NCI-H2227 (cell line): ENCODE measurements at regions not wholly inside any gene's neighbourhood (a gene's known extent, or its start where the extent isn't known, plus 50 kb on each side); places are given as distances from the start of the nearest gene placed in this dataset.
"Not testable (repeated sequence)": the region's sequence is repeated elsewhere in the genome, so short reads cannot be mapped to it uniquely, and the experiment has no call there.

ENCODE experiments used
- DNase-seq: peaks from one replicate; lab custom pipeline; 2025; ENCODE audit not compliant: unreplicated experiment; lab: John Stamatoyannopoulos, UW

DNA sequence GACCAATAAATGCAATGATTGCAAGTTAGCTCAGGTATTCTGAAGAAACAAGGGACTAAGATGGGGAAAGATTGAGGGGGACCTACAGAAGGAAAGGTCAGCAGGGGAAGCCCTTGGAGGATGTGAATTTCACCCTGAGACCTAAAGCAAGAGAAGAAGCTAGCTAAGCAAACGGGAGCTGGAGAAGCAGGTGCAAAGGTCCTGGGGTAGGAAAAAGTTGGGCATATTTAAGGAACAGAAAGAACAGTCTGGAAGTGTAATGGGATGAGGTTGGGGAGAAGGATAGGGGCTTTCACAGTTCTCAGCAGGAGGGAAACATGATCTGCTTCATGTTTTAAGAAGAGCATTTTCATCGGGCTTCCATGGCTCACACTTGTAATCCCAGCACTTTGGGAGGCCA lies 89.7 kb upstream of the SLC45A1 start:
- no peak for DNase-seq

DNA sequence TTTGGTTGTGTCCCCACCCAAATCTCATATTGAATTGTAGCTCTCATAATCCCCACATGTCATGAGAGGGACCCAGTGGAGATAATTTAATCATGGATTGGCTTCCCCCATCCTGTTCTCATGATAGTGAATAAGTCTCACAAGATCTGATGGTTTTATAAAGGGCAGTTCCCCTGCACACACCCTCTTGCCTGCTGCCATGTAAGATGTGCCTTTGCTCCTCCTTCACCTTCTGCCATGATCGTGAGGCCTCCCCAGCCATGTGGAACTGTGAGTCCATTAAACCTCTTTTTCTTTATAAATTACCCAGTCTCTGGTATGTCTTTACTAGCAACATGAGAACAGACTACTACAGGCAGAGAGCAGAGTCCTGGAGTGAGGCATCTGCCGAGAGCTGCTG lies 90.2 kb upstream of the SLC45A1 start:
- not testable (repeated sequence) for DNase-seq

DNA sequence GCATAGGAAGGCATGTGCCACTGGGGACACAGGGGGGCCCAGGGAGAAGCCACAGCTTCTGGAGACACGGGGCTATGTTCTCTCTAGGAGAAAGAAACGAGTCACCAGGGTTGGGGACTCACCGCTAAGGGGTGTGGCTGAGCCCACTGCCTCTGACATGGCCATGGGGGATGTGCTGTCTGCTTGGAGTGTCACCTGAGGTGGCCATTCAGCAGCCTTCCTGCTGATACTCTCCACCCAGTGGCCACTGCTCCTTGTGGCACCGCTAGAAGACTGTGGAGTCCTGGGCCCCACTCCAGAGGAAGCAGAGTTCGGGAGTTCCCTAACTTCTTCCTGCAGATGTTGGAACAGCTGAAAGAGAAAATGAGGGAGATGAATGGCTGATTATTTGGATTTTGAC lies 91.2 kb upstream of the SLC45A1 start:
- no peak for DNase-seq

DNA sequence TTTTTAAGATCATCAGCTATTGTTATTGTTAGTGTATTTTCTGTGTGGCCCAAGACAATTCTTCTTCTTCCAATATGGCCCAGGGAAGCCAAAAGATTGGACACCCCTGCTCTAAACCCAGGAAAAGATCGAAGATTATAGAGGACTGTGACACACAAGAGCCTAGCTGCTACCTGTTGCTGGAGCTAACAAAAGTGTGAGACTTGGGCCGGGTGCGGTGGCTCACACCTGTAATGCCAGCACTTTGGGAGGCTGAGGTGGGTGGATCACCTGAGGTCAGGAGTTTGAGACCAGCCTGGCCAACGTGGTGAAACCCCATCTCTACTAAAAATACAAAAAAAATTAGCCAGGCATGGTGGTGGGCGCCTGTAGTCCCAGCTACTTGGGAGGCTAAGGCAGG lies 91.9 kb upstream of the SLC45A1 start:
- not testable (repeated sequence) for DNase-seq

DNA sequence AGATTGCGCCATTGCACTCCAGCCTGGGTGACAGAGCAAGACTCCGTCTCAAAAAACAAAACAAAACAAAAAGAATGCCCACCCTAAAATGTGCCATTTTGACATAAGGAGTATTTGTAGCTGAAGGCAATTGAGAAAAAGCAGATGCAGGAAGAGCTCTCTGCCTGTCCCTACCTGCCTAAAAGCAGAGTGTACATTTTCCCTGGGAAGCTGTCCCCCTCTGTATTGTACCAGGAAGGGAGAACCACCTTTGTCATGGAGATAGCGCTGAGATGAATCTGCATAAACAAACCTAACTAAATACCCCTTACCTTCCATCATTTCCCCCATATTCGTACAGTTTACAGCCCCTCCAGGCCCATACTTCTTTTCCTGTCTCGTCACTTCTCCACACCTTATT lies 94.4 kb upstream of the SLC45A1 start:
- no peak for DNase-seq

DNA sequence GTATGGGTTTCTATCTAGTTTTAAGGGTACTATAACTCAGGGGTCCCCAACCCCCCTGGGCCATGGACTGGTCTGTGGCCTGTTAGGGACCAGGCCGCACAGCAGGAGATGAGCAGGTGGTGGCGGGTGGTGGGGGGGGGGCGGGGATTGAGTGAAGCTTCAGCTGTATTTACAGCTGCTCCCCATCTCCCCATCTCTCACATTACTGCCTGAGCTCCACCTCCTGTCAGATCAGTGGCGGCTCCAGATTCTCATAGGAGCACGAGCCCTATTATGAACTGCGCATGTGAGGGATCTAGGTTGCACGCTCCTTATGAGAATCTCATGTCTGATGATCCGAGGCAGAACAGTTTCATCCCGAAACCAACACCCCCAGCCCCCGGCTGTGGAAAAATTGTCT lies 95.1 kb upstream of the SLC45A1 start:
- DNase-seq: no peak

DNA sequence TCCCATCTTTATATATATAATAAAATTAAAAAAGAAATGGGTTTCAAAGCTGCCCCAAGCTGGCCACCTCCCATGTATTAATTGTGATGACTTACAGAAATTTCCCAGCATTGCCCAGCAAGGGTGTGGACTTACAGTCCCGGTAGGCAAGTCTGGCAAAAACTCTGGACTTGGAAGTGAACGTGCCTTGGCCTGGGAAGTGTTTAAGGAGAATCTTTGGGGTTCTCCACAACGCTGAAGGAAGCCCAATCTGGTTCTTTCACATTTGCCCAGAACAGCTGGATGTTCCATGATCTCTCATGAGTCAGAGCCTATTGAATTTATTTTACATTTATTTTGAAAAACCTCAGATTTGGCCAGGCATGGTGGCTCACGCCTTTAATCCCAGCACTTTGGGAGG lies 98.4 kb upstream of the SLC45A1 start:
- DNase-seq: no peak

DNA sequence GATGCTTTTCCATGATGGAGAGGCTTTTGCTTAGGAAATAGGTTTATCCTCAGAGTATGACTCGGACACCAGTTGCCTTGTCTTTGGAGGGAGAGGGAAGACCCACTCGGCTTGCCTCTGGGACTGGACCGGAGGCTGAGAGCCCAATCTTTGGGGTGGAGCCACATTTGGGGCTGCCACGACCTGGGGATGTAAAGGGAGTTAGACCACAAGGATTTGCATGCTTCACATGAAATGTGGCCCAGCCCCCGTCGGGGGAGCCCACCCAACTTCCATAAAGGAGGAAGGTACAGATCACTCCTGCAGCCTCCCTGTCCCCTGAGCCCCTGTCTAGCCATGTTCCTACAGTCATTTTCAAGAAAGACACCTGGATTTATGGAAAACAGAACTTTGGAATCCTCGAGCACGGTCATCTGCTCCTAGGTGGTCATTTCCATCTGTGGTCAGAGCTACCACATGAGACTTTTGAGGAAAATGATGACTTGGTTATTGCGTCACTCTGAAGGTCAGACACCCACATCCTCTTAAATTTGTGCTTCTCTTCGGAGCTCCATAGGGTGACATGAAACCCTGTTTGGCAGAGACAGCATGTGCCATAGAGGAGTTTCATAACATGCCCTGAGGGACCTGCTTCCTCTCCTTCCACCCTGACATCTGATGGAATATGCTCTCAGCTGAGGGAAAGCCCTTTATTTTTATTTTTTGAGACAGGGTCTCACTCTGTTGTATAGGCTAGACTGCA lies 99.4 kb upstream of the SLC45A1 start:
- DNase-seq: no peak

DNA sequence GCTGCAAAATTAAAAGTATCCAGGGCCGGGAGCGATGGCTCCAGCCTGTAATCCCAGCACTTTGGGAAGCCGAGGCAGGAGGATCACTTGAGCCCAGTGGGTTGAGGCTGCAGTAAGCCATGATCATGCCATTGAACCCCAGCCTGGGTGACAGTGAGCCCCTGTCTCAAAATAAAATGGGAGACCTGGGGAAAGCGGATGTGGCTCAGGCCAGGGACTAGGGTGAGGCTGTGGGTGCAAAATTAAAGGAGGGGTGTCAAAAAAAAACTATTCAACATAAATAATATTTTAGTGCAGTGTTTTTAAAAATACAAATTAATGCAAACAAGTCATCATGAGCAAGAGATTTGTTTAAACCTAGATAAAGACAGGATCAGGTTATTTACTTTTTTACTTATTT lies 100.1 kb upstream of the SLC45A1 start:
- DNase-seq: no peak

DNA sequence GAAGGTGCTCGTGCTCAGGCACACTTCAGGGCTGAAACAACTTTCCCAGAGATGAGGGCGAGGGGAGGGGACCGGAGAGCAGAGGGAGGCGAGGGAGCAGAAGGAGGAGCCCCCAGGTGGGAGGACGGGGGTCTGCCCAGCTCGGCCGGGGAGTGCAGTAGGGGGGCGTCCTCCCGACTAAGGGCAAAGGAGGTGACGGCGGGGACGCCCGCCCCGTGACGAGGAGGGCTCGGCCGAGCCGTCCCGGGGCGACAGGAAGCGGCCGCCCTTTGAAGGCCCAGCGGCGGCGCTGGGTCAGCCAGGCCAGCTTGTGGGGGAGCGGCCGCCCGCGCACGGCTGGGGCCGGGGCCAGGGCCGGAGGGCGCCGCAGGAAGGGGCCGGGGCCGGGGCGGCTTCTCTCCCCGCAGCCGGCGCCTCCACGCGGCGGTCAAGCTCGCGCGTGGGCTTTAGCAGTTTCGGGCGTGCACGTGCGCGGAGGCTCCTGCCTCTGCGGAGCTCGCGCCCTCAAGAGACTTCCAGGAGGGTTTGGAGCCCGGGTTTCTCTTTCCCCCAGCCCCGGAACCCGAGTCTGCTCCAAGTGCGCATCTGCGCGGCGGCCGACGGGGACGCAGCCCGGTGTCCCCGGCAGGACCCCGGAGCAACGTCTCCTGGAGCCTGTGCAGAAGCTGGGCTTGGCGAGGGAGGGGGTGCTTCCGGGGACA lies 100.8 kb upstream of the SLC45A1 start:
- DNase-seq: no peak

DNA sequence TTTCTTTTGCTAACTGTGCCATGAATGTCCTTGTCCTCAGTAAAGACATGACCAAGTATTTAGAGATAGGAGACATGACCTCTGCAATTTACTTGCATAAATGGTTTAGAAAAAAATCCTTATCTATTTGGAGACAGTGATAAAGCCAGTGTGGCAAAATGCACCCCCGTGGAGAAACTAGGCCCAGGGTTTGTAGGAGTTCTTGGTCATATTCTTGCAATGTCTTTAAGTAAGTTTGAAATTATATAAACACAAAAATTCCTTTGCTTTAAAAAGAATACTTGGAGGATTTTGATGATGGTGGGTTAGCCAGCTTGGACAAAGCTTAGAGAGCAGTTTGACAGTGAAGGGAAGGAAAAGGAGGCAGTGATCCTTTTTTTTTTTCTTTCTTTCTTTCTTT lies 101.9 kb upstream of the SLC45A1 start:
- DNase-seq: no peak

DNA sequence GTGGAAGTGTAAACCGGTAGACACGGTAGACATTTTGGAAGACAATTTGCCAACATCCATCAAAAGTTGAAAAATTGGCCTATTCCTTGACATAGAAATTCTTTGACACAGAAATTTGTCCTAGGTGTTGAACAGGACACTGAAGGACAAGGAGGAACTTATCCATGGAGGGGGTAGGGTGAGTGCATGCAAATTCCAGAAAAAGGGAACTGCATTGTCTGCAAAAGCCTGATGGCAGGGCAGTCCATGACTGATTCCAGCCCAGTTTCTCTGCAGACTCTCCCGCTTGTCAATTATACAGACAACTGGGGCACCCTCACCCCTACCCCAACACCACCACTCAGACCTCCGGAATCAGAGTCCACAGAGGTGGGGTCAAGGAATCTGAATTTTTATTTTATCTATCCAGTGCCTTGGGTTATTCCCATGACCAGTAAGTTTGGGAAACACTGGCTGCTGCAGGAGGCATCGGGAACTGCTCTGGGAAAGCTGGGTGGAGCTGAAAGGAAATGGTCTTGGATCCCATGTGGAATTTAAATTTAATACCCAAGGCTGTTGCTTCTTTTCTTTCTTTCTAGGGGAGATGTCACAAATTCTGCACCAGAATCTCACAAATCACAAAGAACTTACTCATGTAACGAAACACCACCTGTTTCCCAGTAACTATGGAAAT lies 103.3 kb upstream of the SLC45A1 start:
- DNase-seq: no peak

DNA sequence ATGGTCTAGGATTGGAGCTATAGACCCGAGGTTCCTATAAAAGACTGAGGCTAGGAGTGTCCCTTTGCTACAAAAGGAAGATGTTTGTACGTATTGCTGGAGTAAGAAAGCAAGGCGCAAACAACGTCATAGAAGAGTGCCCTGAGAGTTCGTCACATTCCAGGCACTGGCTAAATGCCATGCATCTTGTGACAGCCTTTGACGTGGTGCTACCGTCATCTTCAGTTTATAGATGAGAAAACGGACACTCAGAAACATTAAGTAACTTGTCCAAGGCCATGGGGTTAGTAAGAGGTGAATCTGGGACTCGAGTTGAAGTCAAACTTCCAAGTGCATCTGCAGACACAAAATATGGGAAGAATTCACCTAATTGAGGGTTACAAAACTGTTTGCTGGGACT lies 104.2 kb upstream of the SLC45A1 start:
- no peak for DNase-seq

DNA sequence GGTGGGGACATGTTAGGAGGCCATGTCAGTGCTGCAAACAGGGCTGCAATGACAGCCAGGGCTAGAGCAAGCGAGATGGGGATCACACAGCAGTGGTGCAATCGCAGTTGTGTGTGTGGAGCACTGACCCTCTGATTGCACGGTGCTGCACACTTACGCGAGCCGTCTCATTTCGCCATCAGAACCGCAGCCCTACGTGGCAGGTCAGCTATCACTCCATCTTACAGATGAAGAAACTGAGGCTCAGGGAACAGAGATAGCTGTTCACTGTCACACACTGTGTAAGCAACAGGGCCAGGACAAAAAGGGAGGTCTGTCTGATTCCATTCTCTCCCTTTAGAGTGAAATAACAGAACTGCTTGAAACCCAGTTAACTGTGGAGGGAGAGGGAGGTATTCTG lies 104.8 kb upstream of the SLC45A1 start:
- DNase-seq: no peak

DNA sequence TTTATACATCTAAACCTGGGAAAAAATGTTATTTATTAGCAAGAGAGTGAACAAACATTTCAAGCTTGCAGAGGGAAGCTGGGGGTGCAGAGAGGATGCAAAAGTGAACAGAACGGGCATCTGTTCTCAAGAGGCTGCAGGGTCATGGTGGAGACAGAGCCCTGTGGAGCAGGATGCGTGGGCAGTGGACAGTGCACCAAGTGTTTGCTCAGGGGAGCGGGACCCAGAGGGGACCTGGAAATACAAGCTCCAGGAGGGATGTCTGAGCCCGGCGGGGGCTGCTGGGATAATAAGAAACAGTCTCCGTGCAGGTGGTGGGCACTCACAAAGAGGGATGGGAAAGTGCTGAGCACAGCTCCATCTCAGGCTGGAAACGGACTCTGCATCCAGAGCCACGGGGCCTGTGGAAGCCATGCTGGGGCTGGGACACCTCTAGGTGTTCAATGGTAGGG lies 105.3 kb upstream of the SLC45A1 start:
- no peak for DNase-seq

DNA sequence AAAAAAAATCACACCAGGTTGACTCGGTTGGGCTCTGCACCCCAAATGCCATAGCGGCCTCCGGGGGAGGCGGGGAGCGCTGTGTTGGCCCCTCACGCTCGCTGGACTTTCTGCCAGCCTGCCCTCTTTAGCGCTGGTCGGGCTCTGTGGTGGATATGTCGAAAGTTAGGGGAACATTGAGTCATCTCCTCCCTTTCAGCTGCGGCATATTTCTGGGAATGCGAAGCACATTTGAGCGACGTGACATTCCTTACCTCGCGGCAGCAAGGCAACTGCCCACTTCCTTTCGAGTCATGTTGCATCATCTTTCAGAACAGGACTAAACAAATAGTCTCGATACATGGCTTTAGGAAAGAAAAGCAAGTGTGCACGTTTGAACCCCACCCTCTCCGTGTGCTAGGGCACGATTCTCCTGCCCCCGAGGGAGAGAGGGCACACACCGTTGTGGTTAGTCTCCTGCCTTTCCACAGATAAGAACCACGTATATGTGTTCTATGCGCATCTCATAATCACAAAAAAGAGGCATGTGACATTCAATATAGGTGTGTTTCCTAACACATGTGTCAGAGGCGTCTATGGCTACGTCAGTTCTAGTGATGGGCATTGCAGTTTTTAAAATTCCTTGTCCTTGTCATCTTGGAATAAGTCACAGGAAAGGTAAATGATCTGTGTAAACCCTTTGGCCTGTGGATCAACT lies 105.9 kb upstream of the SLC45A1 start:
- no peak for DNase-seq

DNA sequence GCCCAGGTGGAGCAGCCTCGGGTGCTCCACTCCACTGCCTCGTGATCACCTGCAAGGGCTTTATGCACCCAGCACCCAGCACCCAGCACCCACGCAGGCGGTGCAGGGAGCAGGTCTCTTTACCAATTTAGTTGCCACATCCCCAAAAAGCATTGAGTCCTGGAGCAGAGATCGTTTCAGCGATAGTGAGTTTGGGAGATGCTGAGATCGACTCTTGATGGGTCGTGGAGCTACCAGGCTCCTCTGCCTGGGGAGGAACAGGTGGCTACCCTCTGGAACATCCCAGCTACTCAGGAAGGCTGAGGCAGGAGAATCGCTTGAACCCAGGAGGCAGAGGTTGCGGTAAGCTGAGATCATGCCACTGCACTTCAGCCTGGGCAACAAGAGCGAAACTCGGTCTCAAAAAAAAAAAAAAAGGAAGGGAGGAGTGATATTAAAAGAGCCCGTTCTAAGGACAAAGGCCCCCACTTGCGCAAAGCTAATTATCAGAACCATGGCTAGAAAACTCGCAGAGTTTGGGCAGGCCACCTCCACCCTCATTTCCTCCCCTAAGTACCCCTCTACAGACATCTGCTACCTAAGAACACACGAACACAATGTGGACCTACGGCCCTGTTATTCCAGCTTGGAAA lies 106.5 kb upstream of the SLC45A1 start:
- no peak for DNase-seq

DNA sequence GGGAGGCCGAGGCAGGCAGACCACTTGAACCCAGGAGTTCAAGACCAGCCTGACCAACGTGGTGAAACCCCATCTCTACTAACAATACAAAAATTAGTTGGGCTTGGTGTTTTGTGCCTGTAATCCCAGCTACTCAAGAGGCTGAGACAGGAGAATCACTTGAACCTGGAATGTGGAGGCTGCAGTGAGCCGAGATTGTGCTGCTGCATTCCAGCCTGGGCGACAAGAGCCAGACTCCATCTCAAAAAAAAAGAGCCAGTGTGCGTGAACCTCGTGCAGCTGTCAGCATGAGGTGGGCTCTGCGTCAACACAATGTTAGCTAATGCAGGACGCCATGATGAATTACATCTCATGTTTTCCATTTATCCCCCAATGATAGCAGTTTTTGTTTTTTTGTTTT lies 110.7 kb upstream of the SLC45A1 start:
- no peak for DNase-seq

DNA sequence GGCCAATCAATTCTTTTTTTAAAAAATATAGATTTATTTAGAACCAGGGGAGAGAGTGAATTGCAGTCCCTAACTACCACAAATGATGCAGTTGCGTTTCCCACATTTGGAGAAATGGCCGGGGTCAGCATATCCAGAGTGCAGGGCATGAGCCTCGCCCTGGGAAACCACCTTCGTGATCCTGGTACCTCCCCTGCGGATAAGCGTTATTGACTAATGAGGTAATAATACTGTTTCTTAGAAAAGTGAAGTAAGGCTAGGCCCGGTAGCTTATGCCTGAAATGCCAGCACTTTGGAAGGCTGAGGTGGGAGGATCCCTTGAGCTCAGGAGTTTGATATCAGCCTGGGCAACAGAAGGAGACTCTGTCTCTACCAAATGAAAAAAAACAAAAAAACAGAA lies 111.5 kb upstream of the SLC45A1 start:
- DNase-seq: no peak

DNA sequence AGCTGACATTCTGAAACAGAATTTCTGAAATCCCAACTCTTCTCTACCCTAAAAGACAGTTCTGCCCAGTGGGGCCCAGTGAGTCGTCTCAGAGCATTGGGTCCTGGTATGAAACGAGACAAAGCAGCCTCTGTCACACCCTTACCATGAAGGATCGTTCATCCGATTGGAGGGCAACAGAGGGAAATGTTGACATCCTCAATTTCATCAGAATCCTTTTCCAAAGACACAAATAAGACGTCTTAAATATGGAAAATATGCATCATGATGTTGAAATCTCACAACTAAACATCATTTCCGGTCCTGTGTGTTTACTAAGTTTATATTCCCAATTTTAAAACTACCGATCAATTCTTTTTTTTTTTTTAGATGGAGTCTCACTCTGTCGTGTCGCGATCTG lies 112.1 kb upstream of the SLC45A1 start:
- DNase-seq: no peak

DNA sequence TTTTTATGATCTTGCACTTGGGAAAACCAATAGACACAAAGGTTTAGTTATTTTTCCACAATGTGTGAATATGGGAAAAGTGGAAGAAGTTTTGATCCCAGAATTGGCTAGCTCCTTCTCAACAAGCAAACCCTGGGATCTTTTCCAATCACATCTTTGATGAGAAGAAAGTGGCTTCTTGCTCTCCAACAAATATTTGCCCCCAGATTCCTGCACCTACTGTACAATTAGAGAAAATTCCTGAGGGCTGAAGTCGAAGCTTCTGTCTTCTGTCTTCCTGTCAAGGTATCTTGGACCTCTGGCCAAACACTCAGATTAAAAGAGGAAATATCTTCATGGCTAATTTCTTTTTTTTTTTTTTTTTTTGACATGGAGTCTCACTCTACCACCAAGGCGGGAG lies 113.1 kb upstream of the SLC45A1 start:
- DNase-seq: no peak
